ENCODE measurements at regions not wholly inside any gene's neighbourhood (a gene's known extent, or its start where the extent isn't known, plus 50 kb on each side); places are given as distances from the start of the nearest gene placed in this dataset.
A peak's percentile ranks its signal among the peaks of the same experiment; 100 is the strongest.

DNA sequence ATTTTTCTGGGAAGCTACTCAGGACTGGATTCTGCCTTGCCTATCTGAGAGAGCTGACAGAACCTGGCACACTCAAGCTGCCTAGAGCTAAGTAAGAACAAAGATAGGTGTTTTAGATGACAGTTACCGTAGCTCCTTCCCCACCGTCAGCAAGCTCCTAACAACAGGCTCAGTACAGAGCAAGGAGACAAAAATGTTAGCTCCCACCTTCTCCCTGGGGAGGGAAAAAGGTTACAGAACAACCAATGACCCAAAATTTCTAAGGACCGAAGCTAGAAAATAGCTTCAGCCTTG lies 1058.2 kb upstream of the PCDH20 start:
- no peak overlapping the region for H3K4me3 ChIP-seq (replicated peaks in 1 of 3; ENCODE audit: insufficient read depth in 1 of 3, low read depth in 2 of 3, low read length in 3 of 3)
- WGBS (ENCODE audit: low lambda C conversion rate): 19% methylated on average over 3 of the region's 3 CpGs
- no peaks in the 10 kb centered on the region for H3K9me3 ChIP-seq (ENCODE audit: low read length)
- H3K36me3 ChIP-seq (replicated peaks in 1 of 2; ENCODE audit: control insufficient read depth in 1 of 2, insufficient read depth in 2 of 2, low read length in 2 of 2): no peaks in the 10 kb centered on the region
- intact Hi-C loops (cut with micrococcal nuclease; ENCODE audit: unreplicated experiment) (no loop called here), in situ Hi-C loops (cut with HindIII; ENCODE audit: extremely low pct_ligation_motif_present, low pct_unique_long_range_greater_than_20kb) (no loop called here)
- H3K27ac ChIP-seq (ENCODE audit: extremely low read length, insufficient read depth, low read length): no peak overlapping the region
- ChIA-PET CTCF (ENCODE audit: low intra/inter-chr PET ratio, low total read pairs) (no interaction called here), POLR2A (no interaction called here)
- H3K4me1 ChIP-seq (ENCODE audit: insufficient read depth, low read length): no peaks in the 10 kb centered on the region
- DNase-seq (ENCODE audit: low spot score) (no peak), ATAC-seq (no peak), FAIRE-seq (no peak)
- TF ChIP-seq ZNF878 (CRISPR knock-in tag; IDR thresholded peaks at IDR 0.05): no peak
- TF ChIP-seq, protein P1, sequence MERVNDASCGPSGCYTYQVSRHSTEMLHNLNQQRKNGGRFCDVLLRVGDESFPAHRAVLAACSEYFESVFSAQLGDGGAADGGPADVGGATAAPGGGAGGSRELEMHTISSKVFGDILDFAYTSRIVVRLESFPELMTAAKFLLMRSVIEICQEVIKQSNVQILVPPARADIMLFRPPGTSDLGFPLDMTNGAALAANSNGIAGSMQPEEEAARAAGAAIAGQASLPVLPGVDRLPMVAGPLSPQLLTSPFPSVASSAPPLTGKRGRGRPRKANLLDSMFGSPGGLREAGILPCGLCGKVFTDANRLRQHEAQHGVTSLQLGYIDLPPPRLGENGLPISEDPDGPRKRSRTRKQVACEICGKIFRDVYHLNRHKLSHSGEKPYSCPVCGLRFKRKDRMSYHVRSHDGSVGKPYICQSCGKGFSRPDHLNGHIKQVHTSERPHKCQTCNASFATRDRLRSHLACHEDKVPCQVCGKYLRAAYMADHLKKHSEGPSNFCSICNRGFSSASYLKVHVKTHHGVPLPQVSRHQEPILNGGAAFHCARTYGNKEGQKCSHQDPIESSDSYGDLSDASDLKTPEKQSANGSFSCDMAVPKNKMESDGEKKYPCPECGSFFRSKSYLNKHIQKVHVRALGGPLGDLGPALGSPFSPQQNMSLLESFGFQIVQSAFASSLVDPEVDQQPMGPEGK (CRISPR knock-in tag; IDR thresholded peaks at IDR 0.05): no peak
- BruUV-seq (replicated peaks): no TSS peak
- no peaks in the 10 kb centered on the region for H3K79me2 ChIP-seq (ENCODE audit: insufficient read depth, low read length)
- no peak overlapping the region for H3K9ac ChIP-seq (ENCODE audit: insufficient read depth, low read depth, low read length)
- H4K20me1 ChIP-seq (ENCODE audit: insufficient read depth, low read length): no peaks in the 10 kb centered on the region
- no peak overlapping the region for H2AFZ ChIP-seq (ENCODE audit: low read length)
- H3K4me2 ChIP-seq (ENCODE audit: low read depth, low read length): no peak overlapping the region
- H3K27me3 ChIP-seq (ENCODE audit: control insufficient read depth in 1 of 2, insufficient read depth in 2 of 2, low read length in 2 of 2): no peaks in the 10 kb centered on the region

GRCh38 chr13:62473190-62473943 lies 1057.7 kb upstream of the PCDH20 start:
- CTCF ChIA-PET (ENCODE audit: low intra/inter-chr PET ratio, low total read pairs): no interaction called here
- no peak for DNase-seq (ENCODE audit: low spot score)
- no peak for FAIRE-seq
- intact Hi-C loops (cut with micrococcal nuclease; ENCODE audit: unreplicated experiment) (no loop called here), in situ Hi-C loops (cut with HindIII; ENCODE audit: extremely low pct_ligation_motif_present, low pct_unique_long_range_greater_than_20kb) (no loop called here)
- H3K79me2 ChIP-seq (ENCODE audit: insufficient read depth, low read length): no peaks in the 10 kb centered on the region
- no peaks in the 10 kb centered on the region for H3K9me3 ChIP-seq (ENCODE audit: low read length)
- POLR2A ChIA-PET: no interaction called here
- H3K27ac ChIP-seq (ENCODE audit: extremely low read length, insufficient read depth, low read length): no peak overlapping the region
- BruUV-seq (replicated peaks): no TSS peak
- H3K9ac ChIP-seq (ENCODE audit: insufficient read depth, low read depth, low read length): no peak overlapping the region
- H2AFZ ChIP-seq (ENCODE audit: low read length): no peak overlapping the region
- no peaks in the 10 kb centered on the region for H3K36me3 ChIP-seq (replicated peaks in 1 of 2; ENCODE audit: control insufficient read depth in 1 of 2, insufficient read depth in 2 of 2, low read length in 2 of 2)
- no peaks in the 10 kb centered on the region for H4K20me1 ChIP-seq (ENCODE audit: insufficient read depth, low read length)
- H3K4me3 ChIP-seq (replicated peaks in 1 of 3; ENCODE audit: insufficient read depth in 1 of 3, low read depth in 2 of 3, low read length in 3 of 3): no peak overlapping the region
- H3K27me3 ChIP-seq (ENCODE audit: control insufficient read depth in 1 of 2, insufficient read depth in 2 of 2, low read length in 2 of 2): no peaks in the 10 kb centered on the region
- no peaks in the 10 kb centered on the region for H3K4me1 ChIP-seq (ENCODE audit: insufficient read depth, low read length)
- ATAC-seq: no peak
- 21% methylated on average over 2 of the region's 2 CpGs for WGBS (ENCODE audit: low lambda C conversion rate)
- TF ChIP-seq, protein P2, sequence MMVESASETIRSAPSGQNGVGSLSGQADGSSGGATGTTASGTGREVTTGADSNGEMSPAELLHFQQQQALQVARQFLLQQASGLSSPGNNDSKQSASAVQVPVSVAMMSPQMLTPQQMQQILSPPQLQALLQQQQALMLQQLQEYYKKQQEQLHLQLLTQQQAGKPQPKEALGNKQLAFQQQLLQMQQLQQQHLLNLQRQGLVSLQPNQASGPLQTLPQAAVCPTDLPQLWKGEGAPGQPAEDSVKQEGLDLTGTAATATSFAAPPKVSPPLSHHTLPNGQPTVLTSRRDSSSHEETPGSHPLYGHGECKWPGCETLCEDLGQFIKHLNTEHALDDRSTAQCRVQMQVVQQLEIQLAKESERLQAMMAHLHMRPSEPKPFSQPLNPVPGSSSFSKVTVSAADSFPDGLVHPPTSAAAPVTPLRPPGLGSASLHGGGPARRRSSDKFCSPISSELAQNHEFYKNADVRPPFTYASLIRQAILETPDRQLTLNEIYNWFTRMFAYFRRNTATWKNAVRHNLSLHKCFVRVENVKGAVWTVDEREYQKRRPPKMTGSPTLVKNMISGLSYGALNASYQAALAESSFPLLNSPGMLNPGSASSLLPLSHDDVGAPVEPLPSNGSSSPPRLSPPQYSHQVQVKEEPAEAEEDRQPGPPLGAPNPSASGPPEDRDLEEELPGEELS (CRISPR knock-in tag; IDR thresholded peaks at IDR 0.05): no peak
- peak in 1 of 2 experiments; percentile 53; a peak in 2 of 4 replicates for TF ChIP-seq MAFK (conservative IDR thresholded peaks at IDR 0.05 in 1 of 2, IDR thresholded peaks at IDR 0.05 in 1 of 2; ENCODE audit: low read length in 2 of 2)
- TF ChIP-seq MAFF (IDR thresholded peaks at IDR 0.05; ENCODE audit: low read depth, low read length): peak; percentile 51; the same call in 1 of the 2 replicates
- no peak for TF ChIP-seq ZSCAN31 (CRISPR knock-in tag; IDR thresholded peaks at IDR 0.05; ENCODE audit: low read depth)
- H3K4me2 ChIP-seq (ENCODE audit: low read depth, low read length): no peak overlapping the region
